ENCODE measurements at regions not wholly inside any gene's neighbourhood (a gene's known extent, or its start where the extent isn't known, plus 50 kb on each side); places are given as distances from the start of the nearest gene placed in this dataset.
"Not testable (repeated sequence)": the region's sequence is repeated elsewhere in the genome, so short reads cannot be mapped to it uniquely, and the experiment has no call there.

- H3K27me3 ChIP-seq (ENCODE audit: low read depth); H3K4me3 ChIP-seq; in situ Hi-C loops (cut with MboI; ENCODE audit: low sequenced_read_pairs); H3K4me1 ChIP-seq; H3K9me3 ChIP-seq; DNase-seq (ENCODE audit: low spot score in 2 of 2); H3K36me3 ChIP-seq (replicated peaks): not testable (repeated sequence)
Observed at GRCh38 chr18:72987570-72987969, 119.8 kb upstream of the NETO1 start.

- no peak for DNase-seq (ENCODE audit: low spot score in 2 of 2)
- in situ Hi-C loops (cut with MboI; ENCODE audit: low sequenced_read_pairs) = no loop called here
Observed at GRCh38 chr18:72986103-72986502, 118.3 kb upstream of the NETO1 start.

GRCh38 chr18:72985686-72986085 is 117.9 kb upstream of the NETO1 start:
- no peak overlapping the region for H3K4me3 ChIP-seq
- no peaks in the 10 kb centered on the region for H3K27me3 ChIP-seq (ENCODE audit: low read depth)
- in situ Hi-C loops (cut with MboI; ENCODE audit: low sequenced_read_pairs) = no loop called here
- H3K36me3 ChIP-seq (replicated peaks) = no peaks in the 10 kb centered on the region
- no peaks in the 10 kb centered on the region for H3K4me1 ChIP-seq
- no peaks in the 10 kb centered on the region for H3K9me3 ChIP-seq
- DNase-seq (ENCODE audit: low spot score in 2 of 2) = no peak

More at GRCh38 chr18:72986103-72986502, 118.3 kb upstream of the NETO1 start:
- Histone ChIP-seq H3K4me1 (no peaks in the 10 kb centered on the region), H3K4me3 (no peak overlapping the region), H3K27me3 (ENCODE audit: low read depth) (no peaks in the 10 kb centered on the region), H3K36me3 (replicated peaks) (no peaks in the 10 kb centered on the region), H3K9me3 (no peaks in the 10 kb centered on the region)

- in situ Hi-C loops (cut with MboI; ENCODE audit: low sequenced_read_pairs) = no loop called here
- H3K27me3 ChIP-seq (ENCODE audit: low read depth) = no peaks in the 10 kb centered on the region
- no peaks in the 10 kb centered on the region for H3K36me3 ChIP-seq (replicated peaks)
- DNase-seq (ENCODE audit: low spot score in 2 of 2) = no peak
- H3K9me3 ChIP-seq = no peaks in the 10 kb centered on the region
- no peaks in the 10 kb centered on the region for H3K4me1 ChIP-seq
- H3K4me3 ChIP-seq = no peak overlapping the region
Observed at GRCh38 chr18:72984290-72984689, 116.5 kb upstream of the NETO1 start.

- H3K36me3 ChIP-seq (replicated peaks) = no peaks in the 10 kb centered on the region
- no peak for DNase-seq (ENCODE audit: low spot score in 2 of 2)
- no peaks in the 10 kb centered on the region for H3K27me3 ChIP-seq (ENCODE audit: low read depth)
- H3K4me1 ChIP-seq = no peaks in the 10 kb centered on the region
- no peaks in the 10 kb centered on the region for H3K9me3 ChIP-seq
- H3K4me3 ChIP-seq = no peak overlapping the region
- in situ Hi-C loops (cut with MboI; ENCODE audit: low sequenced_read_pairs) = no loop called here
Observed at GRCh38 chr18:72973841-72974240, 106.1 kb upstream of the NETO1 start.

- DNase-seq (ENCODE audit: low spot score in 2 of 2) = no peak
- Histone ChIP-seq H3K4me1 (no peaks in the 10 kb centered on the region), H3K9me3 (no peaks in the 10 kb centered on the region; the same call in 1 of the 2 replicates), H3K36me3 (replicated peaks) (no peaks in the 10 kb centered on the region), H3K27me3 (ENCODE audit: low read depth) (no peaks in the 10 kb centered on the region), H3K4me3 (no peak overlapping the region)
- in situ Hi-C loops (cut with MboI; ENCODE audit: low sequenced_read_pairs) = no loop called here
Observed at GRCh38 chr18:72965616-72966015, 97.8 kb upstream of the NETO1 start.

- H3K4me3 ChIP-seq; DNase-seq (ENCODE audit: low spot score in 2 of 2): not testable (repeated sequence)
Observed at GRCh38 chr18:72958195-72958594, 90.4 kb upstream of the NETO1 start.

GRCh38 chr18:72948439-72948838 is 80.7 kb upstream of the NETO1 start:
- in situ Hi-C loops (cut with MboI; ENCODE audit: low sequenced_read_pairs) = no loop called here

More at GRCh38 chr18:72958195-72958594, 90.4 kb upstream of the NETO1 start:
- in situ Hi-C loops (cut with MboI; ENCODE audit: low sequenced_read_pairs); H3K9me3 ChIP-seq; H3K27me3 ChIP-seq (ENCODE audit: low read depth); H3K4me1 ChIP-seq; H3K36me3 ChIP-seq (replicated peaks): not testable (repeated sequence)

GRCh38 chr18:72942766-72943165 is 75.0 kb upstream of the NETO1 start:
- no peaks in the 10 kb centered on the region for H3K36me3 ChIP-seq (replicated peaks)
- in situ Hi-C loops (cut with MboI; ENCODE audit: low sequenced_read_pairs) = no loop called here
- H3K9me3 ChIP-seq = no peaks in the 10 kb centered on the region
- H3K4me1 ChIP-seq = no peaks in the 10 kb centered on the region
- no peaks in the 10 kb centered on the region for H3K27me3 ChIP-seq (ENCODE audit: low read depth)
- no peak overlapping the region for H3K4me3 ChIP-seq
- DNase-seq (ENCODE audit: low spot score in 2 of 2) = no peak

More at GRCh38 chr18:72948439-72948838, 80.7 kb upstream of the NETO1 start:
- H3K27me3 ChIP-seq (ENCODE audit: low read depth) = no peaks in the 10 kb centered on the region
- H3K4me3 ChIP-seq = no peak overlapping the region
- no peaks in the 10 kb centered on the region for H3K9me3 ChIP-seq
- H3K4me1 ChIP-seq = no peaks in the 10 kb centered on the region
- no peaks in the 10 kb centered on the region for H3K36me3 ChIP-seq (replicated peaks)
- no peak for DNase-seq (ENCODE audit: low spot score in 2 of 2)

GRCh38 chr18:72940986-72941385 is 73.2 kb upstream of the NETO1 start:
- Histone ChIP-seq H3K9me3 (no peaks in the 10 kb centered on the region), H3K27me3 (ENCODE audit: low read depth) (no peaks in the 10 kb centered on the region), H3K36me3 (replicated peaks) (no peaks in the 10 kb centered on the region), H3K4me1 (no peaks in the 10 kb centered on the region), H3K4me3 (no peak overlapping the region)
- DNase-seq (ENCODE audit: low spot score in 2 of 2) = no peak
- in situ Hi-C loops (cut with MboI; ENCODE audit: low sequenced_read_pairs) = no loop called here

GRCh38 chr18:72940509-72940908 is 72.7 kb upstream of the NETO1 start:
- Histone ChIP-seq H3K9me3 (no peaks in the 10 kb centered on the region), H3K4me1 (no peaks in the 10 kb centered on the region), H3K36me3 (replicated peaks) (no peaks in the 10 kb centered on the region), H3K27me3 (ENCODE audit: low read depth) (no peaks in the 10 kb centered on the region), H3K4me3 (no peak overlapping the region)
- no peak for DNase-seq (ENCODE audit: low spot score in 2 of 2)
- in situ Hi-C loops (cut with MboI; ENCODE audit: low sequenced_read_pairs) = no loop called here

- in situ Hi-C loops (cut with MboI; ENCODE audit: low sequenced_read_pairs) = no loop called here
- Histone ChIP-seq H3K9me3 (no peaks in the 10 kb centered on the region), H3K4me1 (no peaks in the 10 kb centered on the region), H3K36me3 (replicated peaks) (no peaks in the 10 kb centered on the region), H3K4me3 (no peak overlapping the region), H3K27me3 (ENCODE audit: low read depth) (no peaks in the 10 kb centered on the region)
- DNase-seq (ENCODE audit: low spot score in 2 of 2) = no peak
Observed at GRCh38 chr18:72935744-72936143, 68.0 kb upstream of the NETO1 start.

GRCh38 chr18:72922895-72923294 is 55.1 kb upstream of the NETO1 start:
- H3K27me3 ChIP-seq (ENCODE audit: low read depth) = no peaks in the 10 kb centered on the region
- in situ Hi-C loops (cut with MboI; ENCODE audit: low sequenced_read_pairs) = no loop called here
- DNase-seq (ENCODE audit: low spot score in 2 of 2) = no peak
- H3K4me3 ChIP-seq = no peak overlapping the region
- no peaks in the 10 kb centered on the region for H3K9me3 ChIP-seq
- H3K4me1 ChIP-seq = no peaks in the 10 kb centered on the region
- no peaks in the 10 kb centered on the region for H3K36me3 ChIP-seq (replicated peaks)

Measured in HAP-1 (cell line).